ENCODE measurements at regions not wholly inside any gene's neighbourhood (a gene's known extent, or its start where the extent isn't known, plus 50 kb on each side); places are given as distances from the start of the nearest gene placed in this dataset.

DNA sequence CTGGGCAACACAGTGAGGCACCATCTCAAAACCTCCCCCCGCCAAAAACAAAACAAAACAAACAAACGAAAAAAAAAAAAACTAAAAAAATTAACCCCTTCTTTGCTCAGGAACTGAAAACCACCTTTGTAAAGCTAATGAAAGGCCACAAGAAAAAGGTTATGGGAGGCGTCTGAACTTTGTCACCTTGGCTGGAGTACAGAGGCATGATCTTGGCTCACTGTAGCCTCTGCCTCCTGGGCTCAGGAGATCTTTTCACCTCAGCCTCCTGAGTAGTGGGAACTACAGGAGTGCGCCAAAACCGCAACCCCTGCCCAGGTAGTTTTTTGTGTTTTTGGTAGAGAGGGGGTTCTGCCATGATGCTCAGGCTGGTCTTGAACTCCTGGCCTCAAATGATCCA, 337.9 kb downstream of the TBC1D32 start:
- FAIRE-seq (no peak), DNase-seq (no peak)
- H3K4me3 ChIP-seq (ENCODE audit: low read length in 3 of 3) = no peak overlapping the region
- H3K4me1 ChIP-seq (ENCODE audit: control insufficient read depth in 2 of 3, insufficient read depth in 2 of 3, low read depth in 1 of 3, low read length in 3 of 3) = no peaks in the 10 kb centered on the region
- H3K27ac ChIP-seq (ENCODE audit: low read depth in 2 of 2, low read length in 2 of 2) = no peak overlapping the region
- no peak overlapping the region for H3K9ac ChIP-seq (ENCODE audit: low read length in 3 of 3)
- H3K9me3 ChIP-seq (ENCODE audit: control insufficient read depth in 2 of 3, insufficient read depth in 1 of 3, low read length in 3 of 3) = no peaks in the 10 kb centered on the region
- intact Hi-C loops (cut with DNase I) = no loop called here
- no peaks in the 10 kb centered on the region for H3K36me3 ChIP-seq (ENCODE audit: control insufficient read depth in 2 of 3, insufficient read depth in 3 of 3, low read length in 3 of 3)
- H3K27me3 ChIP-seq (ENCODE audit: control insufficient read depth, insufficient read depth, low read length) = no peaks in the 10 kb centered on the region
- TF ChIP-seq, protein P1, sequence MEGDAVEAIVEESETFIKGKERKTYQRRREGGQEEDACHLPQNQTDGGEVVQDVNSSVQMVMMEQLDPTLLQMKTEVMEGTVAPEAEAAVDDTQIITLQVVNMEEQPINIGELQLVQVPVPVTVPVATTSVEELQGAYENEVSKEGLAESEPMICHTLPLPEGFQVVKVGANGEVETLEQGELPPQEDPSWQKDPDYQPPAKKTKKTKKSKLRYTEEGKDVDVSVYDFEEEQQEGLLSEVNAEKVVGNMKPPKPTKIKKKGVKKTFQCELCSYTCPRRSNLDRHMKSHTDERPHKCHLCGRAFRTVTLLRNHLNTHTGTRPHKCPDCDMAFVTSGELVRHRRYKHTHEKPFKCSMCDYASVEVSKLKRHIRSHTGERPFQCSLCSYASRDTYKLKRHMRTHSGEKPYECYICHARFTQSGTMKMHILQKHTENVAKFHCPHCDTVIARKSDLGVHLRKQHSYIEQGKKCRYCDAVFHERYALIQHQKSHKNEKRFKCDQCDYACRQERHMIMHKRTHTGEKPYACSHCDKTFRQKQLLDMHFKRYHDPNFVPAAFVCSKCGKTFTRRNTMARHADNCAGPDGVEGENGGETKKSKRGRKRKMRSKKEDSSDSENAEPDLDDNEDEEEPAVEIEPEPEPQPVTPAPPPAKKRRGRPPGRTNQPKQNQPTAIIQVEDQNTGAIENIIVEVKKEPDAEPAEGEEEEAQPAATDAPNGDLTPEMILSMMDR (IDR thresholded peaks at IDR 0.05; ENCODE audit: borderline replicate concordance, extremely low read depth, insufficient read depth) = no peak

DNA sequence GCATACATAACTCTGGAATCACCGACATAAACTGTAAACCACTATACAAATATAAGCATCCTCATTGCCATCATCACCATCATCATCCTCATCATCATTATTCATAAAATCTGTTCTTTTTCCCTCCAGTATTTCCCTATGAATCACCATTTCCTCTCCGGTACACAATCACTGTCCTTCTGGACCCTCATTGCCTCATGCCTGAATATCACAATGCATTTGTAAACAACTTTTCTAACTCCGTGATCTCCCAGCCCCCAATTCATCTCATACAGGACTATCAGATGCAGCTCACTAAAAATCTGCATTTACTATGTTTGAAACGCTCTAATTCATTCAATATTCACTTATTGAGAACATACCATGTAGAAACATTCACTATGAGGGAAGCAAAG, 339.7 kb downstream of the TBC1D32 start:
- Histone ChIP-seq H3K9me3 (ENCODE audit: control insufficient read depth in 2 of 3, insufficient read depth in 1 of 3, low read length in 3 of 3) (no peaks in the 10 kb centered on the region), H3K4me3 (ENCODE audit: low read length in 3 of 3) (no peak overlapping the region), H3K36me3 (ENCODE audit: control insufficient read depth in 2 of 3, insufficient read depth in 3 of 3, low read length in 3 of 3) (no peaks in the 10 kb centered on the region), H3K27ac (ENCODE audit: low read depth in 2 of 2, low read length in 2 of 2) (no peak overlapping the region), H3K27me3 (ENCODE audit: control insufficient read depth, insufficient read depth, low read length) (no peaks in the 10 kb centered on the region), H3K4me1 (ENCODE audit: control insufficient read depth in 2 of 3, insufficient read depth in 2 of 3, low read depth in 1 of 3, low read length in 3 of 3) (no peaks in the 10 kb centered on the region), H3K9ac (ENCODE audit: low read length in 3 of 3) (no peak overlapping the region)
- FAIRE-seq = no peak
- intact Hi-C loops (cut with DNase I) = no loop called here
- TF ChIP-seq, protein P1 (IDR thresholded peaks at IDR 0.05; ENCODE audit: borderline replicate concordance, extremely low read depth, insufficient read depth) = no peak
- DNase-seq = no peak

DNA sequence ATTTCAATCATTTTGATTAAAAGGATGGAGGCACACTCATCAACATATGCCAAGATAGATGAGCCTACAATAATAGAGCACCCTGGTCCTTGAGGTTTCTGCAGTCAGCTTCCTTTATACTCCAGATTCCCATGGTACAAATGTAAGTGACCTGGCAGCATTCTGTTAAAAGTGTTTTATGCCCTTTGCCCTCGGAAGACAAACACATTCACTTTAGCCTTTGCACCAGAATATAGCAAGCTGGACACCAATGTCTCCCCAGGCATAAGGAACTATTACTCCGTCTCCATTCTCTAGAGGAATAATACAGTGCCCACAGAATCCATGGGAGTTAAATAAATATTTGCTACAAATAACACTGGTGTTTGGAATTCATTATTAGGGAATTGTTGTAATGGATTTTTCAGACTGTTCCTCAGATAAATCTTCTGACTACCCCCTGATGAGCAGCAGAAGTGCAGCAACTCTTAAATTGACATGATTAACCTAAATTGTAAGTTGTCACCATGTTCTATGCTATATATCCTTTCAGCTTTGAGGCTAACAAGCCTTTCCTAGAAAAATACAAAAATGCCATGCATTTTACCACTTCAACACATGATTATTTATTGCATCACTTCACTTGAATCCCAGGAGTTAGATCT, 340.2 kb downstream of the TBC1D32 start:
- FAIRE-seq = no peak
- H3K4me3 ChIP-seq (ENCODE audit: low read length in 3 of 3) = no peak overlapping the region
- no peak for DNase-seq
- intact Hi-C loops (cut with DNase I) = no loop called here
- no peaks in the 10 kb centered on the region for H3K36me3 ChIP-seq (ENCODE audit: control insufficient read depth in 2 of 3, insufficient read depth in 3 of 3, low read length in 3 of 3)
- H3K9ac ChIP-seq (ENCODE audit: low read length in 3 of 3) = no peak overlapping the region
- no peak overlapping the region for H3K27ac ChIP-seq (ENCODE audit: low read depth in 2 of 2, low read length in 2 of 2)
- H3K27me3 ChIP-seq (ENCODE audit: control insufficient read depth, insufficient read depth, low read length) = no peaks in the 10 kb centered on the region
- H3K9me3 ChIP-seq (ENCODE audit: control insufficient read depth in 2 of 3, insufficient read depth in 1 of 3, low read length in 3 of 3) = no peaks in the 10 kb centered on the region
- TF ChIP-seq, protein P1 (IDR thresholded peaks at IDR 0.05; ENCODE audit: borderline replicate concordance, extremely low read depth, insufficient read depth) = no peak
- H3K4me1 ChIP-seq (ENCODE audit: control insufficient read depth in 2 of 3, insufficient read depth in 2 of 3, low read depth in 1 of 3, low read length in 3 of 3) = no peaks in the 10 kb centered on the region

DNA sequence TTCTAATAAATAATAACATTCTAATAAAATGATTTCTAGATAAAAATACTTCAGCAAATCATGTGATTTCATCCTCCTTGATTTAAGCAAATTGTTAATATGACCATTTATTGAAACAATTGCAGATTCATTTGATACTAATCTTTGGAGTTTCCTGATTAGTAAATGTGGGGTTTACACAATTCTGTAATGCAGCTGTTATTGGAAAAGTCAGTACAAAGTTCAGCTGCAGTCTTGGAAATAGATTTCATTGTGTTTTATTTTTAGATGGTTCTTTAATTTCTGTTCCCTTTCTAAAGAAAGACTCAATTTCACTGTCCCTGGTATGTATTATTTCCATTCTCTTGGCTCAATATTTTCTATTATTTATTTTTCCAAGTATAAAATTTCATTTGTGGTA, 342.0 kb downstream of the TBC1D32 start:
- no peak overlapping the region for H3K9ac ChIP-seq (ENCODE audit: low read length in 3 of 3)
- no peaks in the 10 kb centered on the region for H3K27me3 ChIP-seq (ENCODE audit: control insufficient read depth, insufficient read depth, low read length)
- no peaks in the 10 kb centered on the region for H3K9me3 ChIP-seq (ENCODE audit: control insufficient read depth in 2 of 3, insufficient read depth in 1 of 3, low read length in 3 of 3)
- intact Hi-C loops (cut with DNase I) = no loop called here
- H3K4me3 ChIP-seq (ENCODE audit: low read length in 3 of 3) = no peak overlapping the region
- H3K27ac ChIP-seq (ENCODE audit: low read depth in 2 of 2, low read length in 2 of 2) = no peak overlapping the region
- H3K36me3 ChIP-seq (ENCODE audit: control insufficient read depth in 2 of 3, insufficient read depth in 3 of 3, low read length in 3 of 3) = no peaks in the 10 kb centered on the region
- TF ChIP-seq, protein P1 (IDR thresholded peaks at IDR 0.05; ENCODE audit: borderline replicate concordance, extremely low read depth, insufficient read depth) = no peak
- DNase-seq (no peak), FAIRE-seq (no peak)
- H3K4me1 ChIP-seq (ENCODE audit: control insufficient read depth in 2 of 3, insufficient read depth in 2 of 3, low read depth in 1 of 3, low read length in 3 of 3) = no peaks in the 10 kb centered on the region

Data from kidney (tissue), 13 donors.